H1 (cell line): ENCODE measurements at regions not wholly inside any gene's neighbourhood (a gene's known extent, or its start where the extent isn't known, plus 50 kb on each side); places are given as distances from the start of the nearest gene placed in this dataset.

Experiments used
- CTCF ChIA-PET: fragments of 300-600 bp; sonication (Branson Sonifier 250); formaldehyde crosslinking; loops from one replicate; lab custom pipeline; 2021; ENCODE audit not compliant: partially characterized antibody; lab: Charles Lee
- POLR2A ChIA-PET: fragments of 300-600 bp; sonication (Branson Sonifier 250); formaldehyde crosslinking; loops from one replicate; lab custom pipeline; 2021; ENCODE audit warnings: inconsistent platforms; ENCODE audit not compliant: partially characterized antibody; lab: Charles Lee
- DNase-seq, 2 experiments: peaks; one replicate each; pipeline versions ENCODE4 v3.0.0 to v3.0.0-alpha.2; 2010 to 2022; ENCODE audit warnings: low spot score in 2 of 2, low read depth in 1 of 2, mixed read lengths in 1 of 2
- FAIRE-seq: peaks from 2 replicates; lab custom pipeline; 2011; peaks lifted over from hg19 to GRCh38; lab: Jason Lieb, UNC
- H2AFZ ChIP-seq: 2 replicates; pipeline ENCODE4 v1.8.1; 2012; ENCODE audit warnings: low read length, inconsistent platforms
- H2AK5ac ChIP-seq: 2 replicates; pipeline ENCODE4 v1.6.1; 2013; ENCODE audit warnings: low read depth, low read length
- H2BK120ac ChIP-seq: replicated peaks from 2 replicates; pipeline ENCODE3; 2013; ENCODE audit warnings: low read depth, low read length, inconsistent platforms
- H2BK12ac ChIP-seq: 2 replicates; pipeline ENCODE4 v1.6.1; 2013; ENCODE audit warnings: low read depth, low read length
- H2BK15ac ChIP-seq: 2 replicates; pipeline ENCODE4 v1.6.1; 2013; ENCODE audit warnings: low read length
- H2BK20ac ChIP-seq: 2 replicates; pipeline ENCODE4 v1.6.1; 2013; ENCODE audit warnings: low read length
- H2BK5ac ChIP-seq: 2 replicates; pipeline ENCODE4 v1.6.1; 2013; ENCODE audit warnings: low read depth, low read length
- H3K14ac ChIP-seq: 2 replicates; pipeline ENCODE4 v1.6.1; 2013; ENCODE audit warnings: inconsistent platforms; ENCODE audit not compliant: insufficient read length
- H3K18ac ChIP-seq: 2 replicates; pipeline ENCODE4 v1.6.1; 2013; ENCODE audit warnings: low read length; ENCODE audit errors: extremely low read depth
- H3K23ac ChIP-seq: 2 replicates; pipeline ENCODE4 v1.6.1; 2013; ENCODE audit warnings: inconsistent platforms; ENCODE audit not compliant: insufficient read length
- H3K23me2 ChIP-seq: 2 replicates; pipeline ENCODE4 v1.6.1; 2013; ENCODE audit warnings: low read depth, low read length
- H3K27ac ChIP-seq: 2 replicates; pipeline ENCODE4 v1.6.1; 2011; ENCODE audit warnings: low read depth, low read length, inconsistent platforms
- H3K27me3 ChIP-seq, 4 experiments: replicated peaks in 1 of 4; 1 replicate in 1 of 4; 2 replicates in 3 of 4; pipeline versions ENCODE4 v1.6.1 to v1.8.1; 2011 to 2013; ENCODE audit warnings: low read length in 3 of 4, mild to moderate bottlenecking in 3 of 4, inconsistent platforms in 2 of 4, mixed read lengths in 2 of 4, moderate library complexity in 1 of 4; ENCODE audit not compliant: control insufficient read depth in 3 of 4, insufficient read depth in 3 of 4; ENCODE audit errors: extremely low read depth in 1 of 4
- H3K36me3 ChIP-seq, 4 experiments: 2 replicates each; pipeline versions ENCODE4 v1.6.1 to v1.8.1; 2011 to 2013; ENCODE audit warnings: mild to moderate bottlenecking in 4 of 4, low read length in 3 of 4, moderate library complexity in 2 of 4, control low read depth in 1 of 4, inconsistent platforms in 1 of 4; ENCODE audit not compliant: insufficient read depth in 4 of 4, control insufficient read depth in 2 of 4
- H3K4ac ChIP-seq: replicated peaks from 2 replicates; pipeline ENCODE3; 2013; ENCODE audit warnings: low read length, low read depth, mixed read lengths, inconsistent platforms; ENCODE audit not compliant: insufficient read length
- H3K4me1 ChIP-seq, 4 experiments: replicated peaks in 1 of 4; 1 replicate in 1 of 4; 2 replicates in 3 of 4; pipeline versions ENCODE4 v1.6.1 to v1.8.1; 2011 to 2013; ENCODE audit warnings: low read length in 3 of 4, inconsistent platforms in 2 of 4, mixed read lengths in 1 of 4; ENCODE audit not compliant: insufficient read depth in 4 of 4, control insufficient read depth in 3 of 4
- H3K4me2 ChIP-seq, 2 experiments: 2 replicates each; pipeline versions ENCODE4 v1.6.1 to v1.8.1; 2011 to 2013; ENCODE audit warnings: low read depth in 2 of 2, low read length in 2 of 2, control low read depth in 1 of 2, inconsistent platforms in 1 of 2, mild to moderate bottlenecking in 1 of 2; ENCODE audit not compliant: insufficient read depth in 1 of 2
- H3K4me3 ChIP-seq, 4 experiments: fragments of 200-600, 300-600 bp in 1 of 4; sonication (generic), shearing (Covaris generic), sonication (Bioruptor Twin) in 1 of 4; 2 replicates each; pipeline versions ENCODE4 v1.5.1 to v1.8.1; 2011 to 2016; ENCODE audit warnings: low read length in 4 of 4, low read depth in 3 of 4, control low read depth in 2 of 4, inconsistent platforms in 2 of 4, mild to moderate bottlenecking in 2 of 4, mixed read lengths in 1 of 4, moderate library complexity in 1 of 4; ENCODE audit not compliant: insufficient read depth in 2 of 4; ENCODE audit errors: extremely low read depth in 1 of 4
- H3K56ac ChIP-seq: replicated peaks from 2 replicates; pipeline ENCODE3; 2013; ENCODE audit warnings: low read depth, mild to moderate bottlenecking, mixed read lengths, low read length, inconsistent platforms; ENCODE audit not compliant: insufficient read length
- H3K79me1 ChIP-seq: 2 replicates; pipeline ENCODE4 v1.6.1; 2013; ENCODE audit warnings: low read depth, low read length, control low read depth
- H3K79me2 ChIP-seq, 2 experiments: 2 replicates each; pipeline versions ENCODE4 v1.6.1 to v1.8.1; 2012 to 2013; ENCODE audit warnings: low read length in 2 of 2, mild to moderate bottlenecking in 2 of 2, inconsistent platforms in 1 of 2; ENCODE audit not compliant: insufficient read depth in 2 of 2, control insufficient read depth in 1 of 2
- H3K9ac ChIP-seq, 4 experiments: replicated peaks in 1 of 4; 1 replicate in 1 of 4; 2 replicates in 3 of 4; pipeline versions ENCODE4 v1.6.1 to v1.8.1; 2011 to 2013; ENCODE audit warnings: low read depth in 3 of 4, low read length in 3 of 4, control low read depth in 2 of 4, mild to moderate bottlenecking in 2 of 4, moderate library complexity in 2 of 4, inconsistent platforms in 1 of 4; ENCODE audit errors: extremely low read depth in 1 of 4
- H3K9me3 ChIP-seq, 2 experiments: 2 replicates each; pipeline versions ENCODE4 v1.6.1 to v1.8.1; 2012 to 2013; ENCODE audit warnings: mild to moderate bottlenecking in 2 of 2, moderate library complexity in 2 of 2, control low read depth in 1 of 2, inconsistent platforms in 1 of 2, low read depth in 1 of 2, low read length in 1 of 2, mixed read lengths in 1 of 2; ENCODE audit not compliant: insufficient read depth in 2 of 2
- H4K20me1 ChIP-seq, 2 experiments: replicated peaks in 1 of 2; 2 replicates each; pipeline versions ENCODE3 to v1.8.1; 2011 to 2013; ENCODE audit warnings: inconsistent platforms in 2 of 2, low read length in 2 of 2, mild to moderate bottlenecking in 1 of 2; ENCODE audit not compliant: insufficient read depth in 2 of 2, control insufficient read depth in 1 of 2
- H4K5ac ChIP-seq: 2 replicates; pipeline ENCODE4 v1.6.1; 2013; ENCODE audit warnings: low read length, low read depth, mixed read lengths, inconsistent platforms; ENCODE audit not compliant: insufficient read length
- H4K8ac ChIP-seq: 2 replicates; pipeline ENCODE4 v1.8.0; 2013; ENCODE audit warnings: mild to moderate bottlenecking, moderate library complexity, low read length, inconsistent platforms; ENCODE audit not compliant: insufficient read depth; ENCODE audit errors: extremely low read depth
- H4K91ac ChIP-seq: replicated peaks from 2 replicates; pipeline ENCODE3; 2013; ENCODE audit warnings: low read length, mixed read lengths, inconsistent platforms; ENCODE audit not compliant: insufficient read length
- CHD2 ChIP-seq: IDR thresholded peaks from 2 replicates; pipeline ENCODE4 v1.6.1; 2012; ENCODE audit warnings: low read length, improper control_type of control experiment
- SUZ12 ChIP-seq: fragments of 200-600 bp; sonication (generic); IDR thresholded peaks from 2 replicates; pipeline ENCODE4 v1.6.1; 2012; ENCODE audit warnings: mild to moderate bottlenecking, inconsistent platforms, low read length, moderate library complexity, mixed read lengths
- USF2 ChIP-seq: IDR thresholded peaks from 2 replicates; pipeline ENCODE4 v1.6.1; 2011; ENCODE audit warnings: low read length, improper control_type of control experiment
- WGBS, 2 experiments: shearing (Covaris generic) in 1 of 2; methylation state at CpG; one replicate each; pipeline versions ENCODE4 v1.1.6 to v1.1.7; 2013 to 2015; ENCODE audit warnings: low lambda C conversion rate in 2 of 2, mixed read lengths in 2 of 2, inconsistent platforms in 1 of 2, low coverage in 1 of 2, missing lambda C conversion rate in 1 of 2; ENCODE audit not compliant: insufficient replicate concordance in 2 of 2, insufficient coverage in 1 of 2, insufficient read length in 1 of 2; ENCODE audit errors: extremely low coverage in 1 of 2, missing lambda C conversion rate in 1 of 2; 5-methylcytosine and 5-hydroxymethylcytosine counted together

DNA sequence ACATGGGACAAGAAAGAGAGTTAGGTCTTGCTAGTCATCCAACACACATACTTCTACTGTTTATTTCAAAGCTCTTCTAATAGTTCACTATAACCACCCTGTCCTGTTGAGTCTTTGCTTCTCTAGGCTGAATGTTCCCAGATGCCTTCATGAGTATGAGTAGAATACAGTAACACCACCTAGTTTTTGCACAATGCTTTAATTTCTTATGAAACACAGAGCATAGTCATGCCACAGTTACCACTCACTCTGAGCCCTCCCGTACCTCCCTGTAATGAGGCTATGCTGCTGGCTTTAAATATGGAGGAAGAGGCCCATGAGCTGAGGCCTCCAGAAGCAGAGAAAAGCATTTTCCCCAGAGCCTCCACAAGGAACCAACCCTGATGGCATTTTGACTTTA is 75.0 kb upstream of the SLC1A3 start:
- no peak overlapping the region for H3K56ac ChIP-seq
- H2BK5ac ChIP-seq = no peak overlapping the region
- no peaks in the 10 kb centered on the region for H3K27me3 ChIP-seq
- H3K4ac ChIP-seq = no peak overlapping the region
- H3K23me2 ChIP-seq = no peaks in the 10 kb centered on the region
- H3K79me2 ChIP-seq = no peaks in the 10 kb centered on the region
- TF ChIP-seq CHD2 = no peak
- TF ChIP-seq USF2 = no peak
- TF ChIP-seq SUZ12 = no peak
- TF ChIP-seq, all 59 proteins: peak for 0
- H2BK20ac ChIP-seq = no peak overlapping the region
- no peaks in the 10 kb centered on the region for H3K36me3 ChIP-seq
- no peaks in the 10 kb centered on the region for H4K20me1 ChIP-seq
- H3K9ac ChIP-seq = no peak overlapping the region; a peak in 1 of 7 replicates
- H3K4me1 ChIP-seq = peaks cover 0 to 5% (median 0%) of the 10 kb centered on the region in 4 experiments; a peak in 1 of 7 replicates
- H3K27ac ChIP-seq = no peak overlapping the region
- no peak overlapping the region for H2AK5ac ChIP-seq
- no peak overlapping the region for H2BK12ac ChIP-seq
- CTCF ChIA-PET = interaction anchor here (1.3 kb wide), 1 partner anchor 23 kb away, joined by 5 read pairs; no protein-coding TSS in a partner anchor
- DNase-seq = no peak
- H4K91ac ChIP-seq = no peak overlapping the region
- H4K8ac ChIP-seq = no peak overlapping the region
- WGBS, 2 experiments = 84% methylated on average over 1 of the region's 1 CpG; no CpG with 5 or more reads in 1 of the 2 experiments
- H2BK15ac ChIP-seq = no peak overlapping the region
- no peak overlapping the region for H3K4me2 ChIP-seq
- no peak overlapping the region for H2BK120ac ChIP-seq
- H4K5ac ChIP-seq = no peak overlapping the region
- H3K18ac ChIP-seq = no peak overlapping the region
- H3K4me3 ChIP-seq = no peak overlapping the region
- H2AFZ ChIP-seq = 0 out of 2 replicates have a peak overlapping the region, but pooled peaks have one; percentile 25
- FAIRE-seq = no peak
- no peak overlapping the region for H3K14ac ChIP-seq
- H3K9me3 ChIP-seq = no peaks in the 10 kb centered on the region
- POLR2A ChIA-PET = no interaction called here
- H3K23ac ChIP-seq = no peak overlapping the region
- H3K79me1 ChIP-seq = no peaks in the 10 kb centered on the region
